ENCODE measurements at regions not wholly inside any gene's neighbourhood (a gene's known extent, or its start where the extent isn't known, plus 50 kb on each side); places are given as distances from the start of the nearest gene placed in this dataset.

GRCh38 chr1:188070848-188071247, 1242.1 kb downstream of the PLA2G4A start:
- no peak for TF ChIP-seq CTCF (IDR thresholded peaks at IDR 0.05)
- TF ChIP-seq ESRRA (IDR thresholded peaks at IDR 0.05; ENCODE audit: borderline replicate concordance, low read length), result no peak
- no peak for TF ChIP-seq POLR2A (IDR thresholded peaks at IDR 0.05; ENCODE audit: low read length)
- no peak for TF ChIP-seq SMC3 (IDR thresholded peaks at IDR 0.05)
- TF ChIP-seq, protein P1, sequence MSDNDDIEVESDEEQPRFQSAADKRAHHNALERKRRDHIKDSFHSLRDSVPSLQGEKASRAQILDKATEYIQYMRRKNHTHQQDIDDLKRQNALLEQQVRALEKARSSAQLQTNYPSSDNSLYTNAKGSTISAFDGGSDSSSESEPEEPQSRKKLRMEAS (IDR thresholded peaks at IDR 0.05), result no peak
- no peak for TF ChIP-seq RAD21 (conservative IDR thresholded peaks at IDR 0.05 in 1 of 2, IDR thresholded peaks at IDR 0.05 in 1 of 2)
- no peak for TF ChIP-seq RCOR1 (IDR thresholded peaks at IDR 0.05; ENCODE audit: low read depth, low read length)
- TF ChIP-seq KDM1A (IDR thresholded peaks at IDR 0.05; ENCODE audit: low read depth), result no peak
- TF ChIP-seq EP300 (IDR thresholded peaks at IDR 0.05), result no peak
- TF ChIP-seq RFX5 (IDR thresholded peaks at IDR 0.05), result no peak
- no peak for TF ChIP-seq TP53 (CRISPR knock-in tag; IDR thresholded peaks at IDR 0.05)
- no peak for TF ChIP-seq MAFK (IDR thresholded peaks at IDR 0.05; ENCODE audit: partially characterized antibody)
- TF ChIP-seq HOXB13 (CRISPR knock-in tag; IDR thresholded peaks at IDR 0.05; ENCODE audit: low read depth), result no peak
- TF ChIP-seq NPAS2 (CRISPR knock-in tag; IDR thresholded peaks at IDR 0.05; ENCODE audit: borderline replicate concordance), result no peak

All from A549 (cell line).